ENCODE measurements at regions not wholly inside any gene's neighbourhood (a gene's known extent, or its start where the extent isn't known, plus 50 kb on each side); places are given as distances from the start of the nearest gene placed in this dataset.

DNA sequence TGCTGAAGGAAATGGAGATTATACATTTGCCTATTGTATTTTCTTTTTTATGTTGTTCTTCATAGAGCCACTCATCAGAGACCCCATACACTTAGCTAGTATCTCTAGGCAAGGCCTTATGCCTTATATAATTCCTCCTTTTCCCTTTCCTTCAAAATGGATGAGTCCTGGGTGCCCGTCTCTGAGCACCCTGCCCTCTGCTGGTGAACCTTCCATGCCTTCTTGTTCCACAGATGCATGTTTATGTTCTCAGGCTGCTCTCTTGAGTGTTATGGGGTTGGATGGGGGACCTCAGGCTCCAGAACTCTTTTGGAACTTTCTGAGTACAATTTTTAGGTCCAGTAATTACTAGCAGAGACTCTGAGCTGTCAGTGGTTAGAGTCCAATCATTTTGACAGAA lies 368.6 kb upstream of the SPRED2 start:
- Histone ChIP-seq H3K27me3 (no peaks in the 10 kb centered on the region), H3K4me3 (no peak overlapping the region), H3K9me3 (no peaks in the 10 kb centered on the region), H3K4me1 (no peaks in the 10 kb centered on the region), H3K36me3 (no peaks in the 10 kb centered on the region), H3K27ac (no peak overlapping the region)
- TF ChIP-seq, protein P1, sequence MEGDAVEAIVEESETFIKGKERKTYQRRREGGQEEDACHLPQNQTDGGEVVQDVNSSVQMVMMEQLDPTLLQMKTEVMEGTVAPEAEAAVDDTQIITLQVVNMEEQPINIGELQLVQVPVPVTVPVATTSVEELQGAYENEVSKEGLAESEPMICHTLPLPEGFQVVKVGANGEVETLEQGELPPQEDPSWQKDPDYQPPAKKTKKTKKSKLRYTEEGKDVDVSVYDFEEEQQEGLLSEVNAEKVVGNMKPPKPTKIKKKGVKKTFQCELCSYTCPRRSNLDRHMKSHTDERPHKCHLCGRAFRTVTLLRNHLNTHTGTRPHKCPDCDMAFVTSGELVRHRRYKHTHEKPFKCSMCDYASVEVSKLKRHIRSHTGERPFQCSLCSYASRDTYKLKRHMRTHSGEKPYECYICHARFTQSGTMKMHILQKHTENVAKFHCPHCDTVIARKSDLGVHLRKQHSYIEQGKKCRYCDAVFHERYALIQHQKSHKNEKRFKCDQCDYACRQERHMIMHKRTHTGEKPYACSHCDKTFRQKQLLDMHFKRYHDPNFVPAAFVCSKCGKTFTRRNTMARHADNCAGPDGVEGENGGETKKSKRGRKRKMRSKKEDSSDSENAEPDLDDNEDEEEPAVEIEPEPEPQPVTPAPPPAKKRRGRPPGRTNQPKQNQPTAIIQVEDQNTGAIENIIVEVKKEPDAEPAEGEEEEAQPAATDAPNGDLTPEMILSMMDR (IDR thresholded peaks at IDR 0.05): no peak
- intact Hi-C loops (cut with DNase I): no loop called here
- no peak for DNase-seq (ENCODE audit: low spot score in 2 of 2)

DNA sequence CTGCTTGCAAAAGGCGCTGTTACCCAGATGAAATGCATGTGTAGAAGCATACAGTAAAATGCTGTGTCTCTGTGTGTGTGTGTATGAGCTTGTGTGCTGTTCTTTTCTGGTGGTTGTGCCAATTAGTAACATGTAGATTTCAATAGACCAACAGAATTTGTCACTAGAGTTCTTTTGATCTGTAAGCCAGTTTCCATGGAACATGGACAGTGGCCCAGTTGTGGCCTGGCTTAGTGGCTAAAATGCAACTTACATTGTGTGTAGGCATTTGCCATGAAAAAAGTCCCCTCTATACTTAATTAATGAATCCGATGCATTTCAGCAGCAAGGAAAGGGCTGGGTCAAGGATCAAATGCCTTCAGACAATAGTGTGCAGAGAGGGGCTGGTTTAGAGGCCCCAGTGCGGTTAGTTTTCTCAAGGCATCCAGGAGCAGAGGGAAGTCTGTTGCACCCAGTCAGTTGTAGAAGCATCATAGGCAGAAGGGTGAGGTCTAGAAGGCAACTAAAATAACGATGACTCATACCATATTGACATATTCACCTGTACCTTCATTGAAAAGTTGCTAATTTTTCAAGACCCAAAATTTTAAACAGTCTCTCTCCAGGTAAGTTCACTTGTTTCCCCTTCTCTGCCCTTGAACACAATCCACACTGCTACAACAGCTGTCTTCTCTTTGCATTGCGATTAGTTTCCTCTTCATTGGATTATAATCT lies 366.9 kb upstream of the SPRED2 start:
- H3K4me3 ChIP-seq: no peak overlapping the region
- DNase-seq (ENCODE audit: low spot score in 2 of 2): no peak

DNA sequence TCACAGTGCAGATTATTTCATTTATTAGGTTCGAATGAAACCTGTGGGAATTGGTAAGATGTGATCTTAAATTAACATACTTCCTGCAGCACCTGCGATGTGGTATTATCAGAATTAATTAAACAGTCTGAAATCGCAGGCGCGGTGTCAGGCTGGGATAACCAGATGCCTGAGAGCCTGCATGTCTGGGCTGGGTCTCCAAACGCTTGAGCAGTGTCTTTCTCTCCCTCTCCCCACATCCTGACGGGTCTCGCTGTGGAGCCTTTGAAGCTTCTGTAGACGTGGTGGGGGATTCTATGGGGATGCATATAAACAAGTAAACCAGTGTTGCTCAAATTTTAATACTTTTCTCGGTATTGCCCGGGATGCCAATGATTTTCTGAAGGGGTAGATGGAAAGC lies 366.2 kb upstream of the SPRED2 start:
- H3K9me3 ChIP-seq: no peaks in the 10 kb centered on the region
- no peak overlapping the region for H3K27ac ChIP-seq
- intact Hi-C loops (cut with DNase I): no loop called here
- TF ChIP-seq, protein P1 (IDR thresholded peaks at IDR 0.05): no peak
- H3K4me3 ChIP-seq: no peak overlapping the region
- H3K36me3 ChIP-seq: no peaks in the 10 kb centered on the region
- no peaks in the 10 kb centered on the region for H3K27me3 ChIP-seq
- H3K4me1 ChIP-seq: no peaks in the 10 kb centered on the region
- DNase-seq (ENCODE audit: low spot score in 2 of 2): no peak

More for the DNA sequence above, 366.9 kb upstream of the SPRED2 start:
- TF ChIP-seq, protein P1 (IDR thresholded peaks at IDR 0.05): no peak
- no peaks in the 10 kb centered on the region for H3K4me1 ChIP-seq
- H3K27me3 ChIP-seq: no peaks in the 10 kb centered on the region
- H3K36me3 ChIP-seq: no peaks in the 10 kb centered on the region
- intact Hi-C loops (cut with DNase I): no loop called here
- H3K27ac ChIP-seq: no peak overlapping the region
- H3K9me3 ChIP-seq: no peaks in the 10 kb centered on the region

DNA sequence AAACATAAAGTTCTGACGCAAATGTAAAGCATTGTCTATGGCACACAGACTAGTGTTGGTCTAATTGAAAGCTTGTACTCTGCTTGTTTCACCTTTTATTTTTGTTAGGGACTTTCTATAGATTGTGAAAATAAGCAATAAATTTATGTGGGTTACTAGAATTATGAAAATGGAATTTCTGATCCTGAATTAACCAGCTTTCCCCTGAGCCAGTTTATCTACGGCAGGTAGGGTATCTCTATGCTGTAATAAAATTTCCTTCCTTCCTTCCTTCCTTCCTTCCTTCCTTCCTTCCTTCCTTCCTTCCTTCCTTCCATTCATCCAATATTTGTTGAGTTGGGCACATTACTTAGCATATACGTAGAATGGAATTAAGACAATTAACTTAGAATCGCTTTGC lies 362.6 kb upstream of the SPRED2 start:
- TF ChIP-seq, protein P1 (IDR thresholded peaks at IDR 0.05): no peak
- no peak for DNase-seq (ENCODE audit: low spot score in 2 of 2)
- intact Hi-C loops (cut with DNase I): no loop called here
- H3K4me1 ChIP-seq: no peaks in the 10 kb centered on the region
- H3K27me3 ChIP-seq: no peaks in the 10 kb centered on the region
- no peaks in the 10 kb centered on the region for H3K36me3 ChIP-seq
- no peak overlapping the region for H3K4me3 ChIP-seq
- H3K9me3 ChIP-seq: no peaks in the 10 kb centered on the region
- no peak overlapping the region for H3K27ac ChIP-seq

DNA sequence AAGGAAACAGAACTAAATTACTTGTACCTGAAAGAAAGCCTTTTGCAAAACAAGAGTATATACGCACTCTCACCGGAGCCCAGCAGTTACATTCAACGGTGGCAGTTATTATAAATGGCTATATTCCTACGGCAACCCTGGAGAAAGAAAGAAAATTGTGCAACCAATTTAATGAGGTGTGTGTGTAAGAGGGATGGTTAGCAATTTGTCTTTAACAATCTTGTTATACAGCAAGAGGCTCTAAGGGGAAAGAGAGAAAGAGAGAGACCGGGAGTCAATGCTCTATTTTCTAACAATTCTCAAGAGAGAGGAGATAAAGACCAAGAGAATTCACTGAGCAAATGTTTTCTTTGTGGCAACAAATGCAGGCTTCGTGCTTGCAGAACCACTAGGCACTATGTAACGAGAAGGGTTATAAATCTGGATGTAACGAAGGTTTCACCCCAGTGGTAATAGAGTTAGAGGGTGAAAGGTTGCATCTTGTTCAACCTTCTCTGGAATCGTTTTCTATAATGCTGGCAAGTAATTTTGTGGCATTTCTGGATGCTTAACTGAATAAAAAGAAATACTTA lies 359.1 kb upstream of the SPRED2 start:
- DNase-seq (ENCODE audit: low spot score in 2 of 2): no peak
- intact Hi-C loops (cut with DNase I): no loop called here

More for the DNA sequence above, 359.1 kb upstream of the SPRED2 start:
- Histone ChIP-seq H3K36me3 (no peaks in the 10 kb centered on the region), H3K4me3 (no peak overlapping the region), H3K27me3 (no peaks in the 10 kb centered on the region), H3K4me1 (no peaks in the 10 kb centered on the region), H3K9me3 (no peaks in the 10 kb centered on the region), H3K27ac (no peak overlapping the region)
- TF ChIP-seq, protein P1 (IDR thresholded peaks at IDR 0.05): no peak

Data from ascending aorta (tissue), 2 donors.